Uterus (tissue), 2 donors: ENCODE measurements at regions not wholly inside any gene's neighbourhood (a gene's known extent, or its start where the extent isn't known, plus 50 kb on each side); places are given as distances from the start of the nearest gene placed in this dataset.

ENCODE experiments used
- CTCF ChIP-seq, 4 experiments: fragments of 200-600 bp in 2 of 4; fragments of 450-650 bp in 2 of 4; sonication (generic) in 2 of 4; IDR thresholded peaks; one replicate each; pipeline ENCODE4 v1.5.1; 2016 to 2019; ENCODE audit warnings: antibody characterized with exemption in 4 of 4, mild to moderate bottlenecking in 2 of 4, moderate library complexity in 1 of 4
- POLR2A ChIP-seq, 2 donors: fragments of 450-650 bp; IDR thresholded peaks; one replicate each; pipeline ENCODE4 v1.6.1; 2016; ENCODE audit warnings: antibody characterized with exemption in 2 of 2, mild to moderate bottlenecking in 1 of 2, moderate library complexity in 1 of 2

- no peak for TF ChIP-seq POLR2A (IDR thresholded peaks at IDR 0.05)
- no peak for TF ChIP-seq CTCF (IDR thresholded peaks at IDR 0.05)
Measured at GRCh38 chr9:90966031-90966290, 164.3 kb downstream of the SYK start.
